ENCODE measurements at regions not wholly inside any gene's neighbourhood (a gene's known extent, or its start where the extent isn't known, plus 50 kb on each side); places are given as distances from the start of the nearest gene placed in this dataset.
"Not testable (repeated sequence)": the region's sequence is repeated elsewhere in the genome, so short reads cannot be mapped to it uniquely, and the experiment has no call there.

GRCh38 chr6:33898771-33899170 is 95.0 kb upstream of the MLN start:
- no peak for FAIRE-seq
- no peak for DNase-seq (ENCODE audit: extremely low spot score, insufficient read length, low read depth)

- FAIRE-seq (no peak), DNase-seq (ENCODE audit: extremely low spot score, insufficient read length, low read depth) (no peak)
Observed at GRCh38 chr6:33897189-33897780, 93.5 kb upstream of the MLN start.

GRCh38 chr6:33896391-33897188 is 92.8 kb upstream of the MLN start:
- no peak for DNase-seq (ENCODE audit: extremely low spot score, insufficient read length, low read depth)
- FAIRE-seq: no peak

GRCh38 chr6:33895988-33896387 is 92.2 kb upstream of the MLN start:
- DNase-seq (ENCODE audit: extremely low spot score, insufficient read length, low read depth) (no peak), FAIRE-seq (no peak)

GRCh38 chr6:33895296-33895695 is 91.5 kb upstream of the MLN start:
- DNase-seq (ENCODE audit: extremely low spot score, insufficient read length, low read depth): no peak
- no peak for FAIRE-seq

GRCh38 chr6:33894438-33894837 is 90.6 kb upstream of the MLN start:
- DNase-seq (ENCODE audit: extremely low spot score, insufficient read length, low read depth): no peak

GRCh38 chr6:33892581-33893346 is 89.0 kb upstream of the MLN start:
- DNase-seq (ENCODE audit: extremely low spot score, insufficient read length, low read depth) (no peak), FAIRE-seq (no peak)

More at GRCh38 chr6:33894438-33894837, 90.6 kb upstream of the MLN start:
- no peak for FAIRE-seq

GRCh38 chr6:33888664-33889200 is 84.9 kb upstream of the MLN start:
- no peak for FAIRE-seq
- DNase-seq (ENCODE audit: extremely low spot score, insufficient read length, low read depth): no peak

- FAIRE-seq (no peak), DNase-seq (ENCODE audit: extremely low spot score, insufficient read length, low read depth) (no peak)
Observed at GRCh38 chr6:33888183-33888582, 84.4 kb upstream of the MLN start.

GRCh38 chr6:33886673-33887144 is 82.9 kb upstream of the MLN start:
- DNase-seq (ENCODE audit: extremely low spot score, insufficient read length, low read depth) (no peak), FAIRE-seq (no peak)

- no peak for FAIRE-seq
Observed at GRCh38 chr6:33885132-33886057, 81.6 kb upstream of the MLN start.

GRCh38 chr6:33883621-33884020 is 79.8 kb upstream of the MLN start:
- FAIRE-seq; DNase-seq (ENCODE audit: extremely low spot score, insufficient read length, low read depth): not testable (repeated sequence)

More at GRCh38 chr6:33885132-33886057, 81.6 kb upstream of the MLN start:
- no peak for DNase-seq (ENCODE audit: extremely low spot score, insufficient read length, low read depth)

GRCh38 chr6:33882154-33882553 is 78.4 kb upstream of the MLN start:
- FAIRE-seq (no peak), DNase-seq (ENCODE audit: extremely low spot score, insufficient read length, low read depth) (no peak)

- FAIRE-seq (no peak), DNase-seq (ENCODE audit: extremely low spot score, insufficient read length, low read depth) (no peak)
Observed at GRCh38 chr6:33880766-33881165, 77.0 kb upstream of the MLN start.

- FAIRE-seq (no peak), DNase-seq (ENCODE audit: extremely low spot score, insufficient read length, low read depth) (no peak)
Observed at GRCh38 chr6:33880104-33880678, 76.4 kb upstream of the MLN start.

- no peak for DNase-seq (ENCODE audit: extremely low spot score, insufficient read length, low read depth)
- no peak for FAIRE-seq
Observed at GRCh38 chr6:33878562-33878961, 74.8 kb upstream of the MLN start.

- DNase-seq (ENCODE audit: extremely low spot score, insufficient read length, low read depth) (no peak), FAIRE-seq (no peak)
Observed at GRCh38 chr6:33877982-33878535, 74.3 kb upstream of the MLN start.

- DNase-seq (ENCODE audit: extremely low spot score, insufficient read length, low read depth) (no peak), FAIRE-seq (no peak)
Observed at GRCh38 chr6:33875696-33876095, 71.9 kb upstream of the MLN start.

- FAIRE-seq (no peak), DNase-seq (ENCODE audit: extremely low spot score, insufficient read length, low read depth) (no peak)
Observed at GRCh38 chr6:33875141-33875581, 71.4 kb upstream of the MLN start.
